ENCODE measurements at regions not wholly inside any gene's neighbourhood (a gene's known extent, or its start where the extent isn't known, plus 50 kb on each side); places are given as distances from the start of the nearest gene placed in this dataset.
A peak's percentile ranks its signal among the peaks of the same experiment; 100 is the strongest.
"Not testable (repeated sequence)": the region's sequence is repeated elsewhere in the genome, so short reads cannot be mapped to it uniquely, and the experiment has no call there.

GRCh38 chr7:136103545-136104268, 126.5 kb upstream of the MTPN start:
- Histone ChIP-seq H3K27me3 (ENCODE audit: control insufficient read depth, insufficient read depth, low read length) (no peaks in the 10 kb centered on the region), H3K36me3 (ENCODE audit: control insufficient read depth, insufficient read depth, low read length) (no peaks in the 10 kb centered on the region), H3K4me1 (ENCODE audit: control insufficient read depth, insufficient read depth, low read length) (no peaks in the 10 kb centered on the region), H3K9me3 (ENCODE audit: control insufficient read depth, insufficient read depth, low read depth, low read length) (peaks cover 18% of the 10 kb centered on the region), H3K9ac (ENCODE audit: low read length) (no peak overlapping the region), H3K27ac (ENCODE audit: low read depth, low read length) (no peak overlapping the region), H3K4me3 (ENCODE audit: low read depth, low read length) (no peak overlapping the region)

DNA sequence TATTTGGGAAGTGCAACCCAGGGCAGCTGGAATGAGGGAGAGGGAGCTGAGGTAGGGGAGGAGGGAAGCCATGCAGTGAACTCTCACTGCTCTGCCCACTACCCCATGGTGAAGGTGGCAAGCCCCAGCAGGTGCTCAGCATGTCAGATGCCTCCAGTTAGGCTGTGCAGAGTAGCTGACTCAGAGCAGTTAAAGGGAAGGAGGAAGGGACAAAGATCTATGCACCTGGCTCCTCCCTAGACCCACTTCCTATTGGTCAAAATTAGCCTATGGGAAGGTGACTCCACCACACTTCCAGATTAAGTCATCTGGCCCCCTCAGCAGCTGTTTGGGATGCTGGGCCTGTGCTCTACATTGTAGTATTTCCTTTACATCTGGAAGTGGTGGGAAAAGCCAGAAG, 125.7 kb upstream of the MTPN start:
- Histone ChIP-seq H3K9ac (ENCODE audit: low read length) (no peak overlapping the region), H3K4me1 (ENCODE audit: control insufficient read depth, insufficient read depth, low read length) (no peaks in the 10 kb centered on the region), H3K4me3 (ENCODE audit: low read depth, low read length) (no peak overlapping the region), H3K9me3 (ENCODE audit: control insufficient read depth, insufficient read depth, low read depth, low read length) (peaks cover 18% of the 10 kb centered on the region), H3K27me3 (ENCODE audit: control insufficient read depth, insufficient read depth, low read length) (no peaks in the 10 kb centered on the region), H3K36me3 (ENCODE audit: control insufficient read depth, insufficient read depth, low read length) (no peaks in the 10 kb centered on the region), H3K27ac (ENCODE audit: low read depth, low read length) (no peak overlapping the region)

- H3K36me3 ChIP-seq (ENCODE audit: control insufficient read depth, insufficient read depth, low read length); H3K9ac ChIP-seq (ENCODE audit: low read length); H3K4me1 ChIP-seq (ENCODE audit: control insufficient read depth, insufficient read depth, low read length): not testable (repeated sequence)
These were observed 115.6 kb upstream of the MTPN start for GRCh38 chr7:136092714-136093113.

DNA sequence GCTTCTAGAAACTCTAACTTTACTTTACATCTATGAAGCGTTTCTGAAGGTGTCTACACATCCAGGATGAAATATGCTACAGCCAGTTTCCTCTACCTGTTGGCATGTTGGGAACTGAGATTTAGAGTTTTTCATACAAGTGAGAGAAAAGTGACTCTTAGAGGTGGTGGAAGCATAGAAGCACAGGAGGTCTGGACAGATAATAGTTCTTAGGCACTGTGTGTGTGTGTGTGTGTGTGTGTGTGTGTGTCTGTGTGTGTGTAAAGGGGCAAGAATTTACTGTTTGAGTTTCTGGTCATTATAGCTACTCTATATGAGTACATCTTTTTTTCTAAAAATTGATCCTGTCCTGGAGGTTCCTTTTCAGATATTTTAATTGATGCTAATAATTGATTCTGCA, 110.7 kb upstream of the MTPN start:
- Histone ChIP-seq H3K9ac (ENCODE audit: low read length) (no peak overlapping the region), H3K27ac (ENCODE audit: low read depth, low read length) (no peak overlapping the region), H3K27me3 (ENCODE audit: control insufficient read depth, insufficient read depth, low read length) (no peaks in the 10 kb centered on the region), H3K4me3 (ENCODE audit: low read depth, low read length) (no peak overlapping the region), H3K4me1 (ENCODE audit: control insufficient read depth, insufficient read depth, low read length) (0 out of 2 replicates have a peak, but pooled peaks cover 3% of the 10 kb centered on the region), H3K9me3 (ENCODE audit: control insufficient read depth, insufficient read depth, low read depth, low read length) (no peaks in the 10 kb centered on the region; the same call in 1 of the 2 replicates), H3K36me3 (ENCODE audit: control insufficient read depth, insufficient read depth, low read length) (no peaks in the 10 kb centered on the region)

More at GRCh38 chr7:136092714-136093113, 115.6 kb upstream of the MTPN start:
- not testable (repeated sequence) for H3K4me3 ChIP-seq (ENCODE audit: low read depth, low read length); H3K9me3 ChIP-seq (ENCODE audit: control insufficient read depth, insufficient read depth, low read depth, low read length); H3K27me3 ChIP-seq (ENCODE audit: control insufficient read depth, insufficient read depth, low read length); H3K27ac ChIP-seq (ENCODE audit: low read depth, low read length)

- no peak overlapping the region for H3K9ac ChIP-seq (ENCODE audit: low read length)
- no peaks in the 10 kb centered on the region for H3K27me3 ChIP-seq (ENCODE audit: control insufficient read depth, insufficient read depth, low read length)
- no peak overlapping the region; the same call in 1 of the 2 replicates for H3K27ac ChIP-seq (ENCODE audit: low read depth, low read length)
- no peaks in the 10 kb centered on the region for H3K9me3 ChIP-seq (ENCODE audit: control insufficient read depth, insufficient read depth, low read depth, low read length)
- H3K4me1 ChIP-seq (ENCODE audit: control insufficient read depth, insufficient read depth, low read length): 0 out of 2 replicates have a peak, but pooled peaks cover 3% of the 10 kb centered on the region
- peak overlapping the region; percentile 13; the same call in 1 of the 2 replicates for H3K4me3 ChIP-seq (ENCODE audit: low read depth, low read length)
- H3K36me3 ChIP-seq (ENCODE audit: control insufficient read depth, insufficient read depth, low read length): no peaks in the 10 kb centered on the region
These were observed 109.6 kb upstream of the MTPN start for GRCh38 chr7:136086712-136087111.

GRCh38 chr7:136079934-136080333, 102.8 kb upstream of the MTPN start:
- no peaks in the 10 kb centered on the region for H3K4me1 ChIP-seq (ENCODE audit: control insufficient read depth, insufficient read depth, low read length)
- H3K27me3 ChIP-seq (ENCODE audit: control insufficient read depth, insufficient read depth, low read length): no peaks in the 10 kb centered on the region
- H3K36me3 ChIP-seq (ENCODE audit: control insufficient read depth, insufficient read depth, low read length): no peaks in the 10 kb centered on the region
- no peak overlapping the region for H3K9ac ChIP-seq (ENCODE audit: low read length)
- no peaks in the 10 kb centered on the region for H3K9me3 ChIP-seq (ENCODE audit: control insufficient read depth, insufficient read depth, low read depth, low read length)
- H3K27ac ChIP-seq (ENCODE audit: low read depth, low read length): no peak overlapping the region
- no peak overlapping the region for H3K4me3 ChIP-seq (ENCODE audit: low read depth, low read length)

DNA sequence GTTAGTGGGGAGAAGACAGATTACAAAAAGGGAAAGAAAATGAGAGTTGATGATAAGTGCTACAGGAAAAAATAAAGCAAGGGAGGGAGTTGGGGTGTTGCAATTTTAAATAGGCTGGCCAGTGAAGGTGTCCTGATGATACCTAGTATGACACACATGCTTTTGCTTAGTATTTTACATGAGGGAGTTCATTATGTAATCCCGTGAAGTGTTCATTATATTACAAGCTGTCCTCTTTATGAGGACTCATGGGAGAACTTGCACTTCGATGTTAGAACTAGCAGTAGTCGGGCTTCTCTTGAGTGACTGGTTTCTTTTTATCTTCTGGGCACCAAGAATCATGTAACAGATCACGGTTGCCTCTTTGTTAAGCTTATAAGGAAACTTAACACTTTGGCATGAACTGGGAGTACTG, 102.3 kb upstream of the MTPN start:
- no peak overlapping the region for H3K27ac ChIP-seq (ENCODE audit: low read depth, low read length)
- H3K27me3 ChIP-seq (ENCODE audit: control insufficient read depth, insufficient read depth, low read length): no peaks in the 10 kb centered on the region
- no peak overlapping the region for H3K9ac ChIP-seq (ENCODE audit: low read length)
- no peaks in the 10 kb centered on the region for H3K9me3 ChIP-seq (ENCODE audit: control insufficient read depth, insufficient read depth, low read depth, low read length)
- H3K4me3 ChIP-seq (ENCODE audit: low read depth, low read length): no peak overlapping the region
- H3K36me3 ChIP-seq (ENCODE audit: control insufficient read depth, insufficient read depth, low read length): no peaks in the 10 kb centered on the region
- no peaks in the 10 kb centered on the region for H3K4me1 ChIP-seq (ENCODE audit: control insufficient read depth, insufficient read depth, low read length)

GRCh38 chr7:136079066-136079465, 101.9 kb upstream of the MTPN start:
- Histone ChIP-seq H3K9ac (ENCODE audit: low read length) (no peak overlapping the region), H3K36me3 (ENCODE audit: control insufficient read depth, insufficient read depth, low read length) (no peaks in the 10 kb centered on the region), H3K4me3 (ENCODE audit: low read depth, low read length) (no peak overlapping the region), H3K9me3 (ENCODE audit: control insufficient read depth, insufficient read depth, low read depth, low read length) (no peaks in the 10 kb centered on the region), H3K27me3 (ENCODE audit: control insufficient read depth, insufficient read depth, low read length) (no peaks in the 10 kb centered on the region), H3K27ac (ENCODE audit: low read depth, low read length) (no peak overlapping the region), H3K4me1 (ENCODE audit: control insufficient read depth, insufficient read depth, low read length) (no peaks in the 10 kb centered on the region)

- Histone ChIP-seq H3K36me3 (ENCODE audit: control insufficient read depth, insufficient read depth, low read length) (no peaks in the 10 kb centered on the region), H3K4me3 (ENCODE audit: low read depth, low read length) (no peak overlapping the region), H3K9ac (ENCODE audit: low read length) (no peak overlapping the region), H3K9me3 (ENCODE audit: control insufficient read depth, insufficient read depth, low read depth, low read length) (no peaks in the 10 kb centered on the region), H3K27me3 (ENCODE audit: control insufficient read depth, insufficient read depth, low read length) (no peaks in the 10 kb centered on the region), H3K27ac (ENCODE audit: low read depth, low read length) (no peak overlapping the region), H3K4me1 (ENCODE audit: control insufficient read depth, insufficient read depth, low read length) (no peaks in the 10 kb centered on the region)
These were observed 101.5 kb upstream of the MTPN start for GRCh38 chr7:136078630-136079029.

DNA sequence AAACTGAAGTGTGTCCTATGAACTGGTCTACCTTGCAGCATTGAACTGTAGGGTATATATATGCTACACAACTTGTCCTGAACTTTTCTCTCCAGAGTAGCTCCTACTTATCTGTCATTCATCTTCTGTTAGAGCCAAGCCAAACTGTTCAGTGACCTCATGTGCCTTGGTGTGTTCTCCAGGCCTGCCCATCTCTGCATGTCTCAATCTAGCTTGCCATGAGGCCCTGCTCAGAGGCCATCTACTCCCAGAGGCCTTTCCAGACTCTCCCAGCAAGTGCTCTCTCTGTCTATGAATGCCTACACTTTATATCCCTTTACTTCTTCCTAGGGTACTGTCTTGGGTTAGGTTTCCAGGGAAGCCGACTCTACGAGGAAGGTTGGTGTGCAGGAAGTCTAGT, 99.8 kb upstream of the MTPN start:
- Histone ChIP-seq H3K4me3 (ENCODE audit: low read depth, low read length) (no peak overlapping the region), H3K36me3 (ENCODE audit: control insufficient read depth, insufficient read depth, low read length) (no peaks in the 10 kb centered on the region), H3K27me3 (ENCODE audit: control insufficient read depth, insufficient read depth, low read length) (no peaks in the 10 kb centered on the region), H3K27ac (ENCODE audit: low read depth, low read length) (no peak overlapping the region), H3K4me1 (ENCODE audit: control insufficient read depth, insufficient read depth, low read length) (no peaks in the 10 kb centered on the region), H3K9ac (ENCODE audit: low read length) (no peak overlapping the region), H3K9me3 (ENCODE audit: control insufficient read depth, insufficient read depth, low read depth, low read length) (no peaks in the 10 kb centered on the region)

DNA sequence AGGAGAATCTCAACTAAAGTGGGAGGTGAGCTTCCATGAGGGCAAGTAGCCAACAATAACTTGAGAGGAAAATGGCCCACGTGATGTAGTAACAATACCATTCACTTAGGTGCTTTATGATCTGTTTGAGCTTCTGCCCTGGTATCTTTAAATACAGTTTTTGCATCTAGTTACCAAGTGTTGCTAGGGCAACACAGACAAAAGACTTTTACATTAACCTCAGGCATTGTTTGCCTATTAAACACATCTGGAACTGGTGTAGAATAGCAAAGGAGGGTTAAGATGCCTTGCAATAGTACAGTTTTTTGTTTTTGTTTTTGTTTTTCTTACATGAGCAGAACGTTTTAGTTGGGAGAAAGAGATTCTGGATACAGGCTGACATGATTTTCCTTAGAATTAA, 97.7 kb upstream of the MTPN start:
- H3K4me1 ChIP-seq (ENCODE audit: control insufficient read depth, insufficient read depth, low read length): no peaks in the 10 kb centered on the region
- no peaks in the 10 kb centered on the region for H3K36me3 ChIP-seq (ENCODE audit: control insufficient read depth, insufficient read depth, low read length)
- no peaks in the 10 kb centered on the region for H3K27me3 ChIP-seq (ENCODE audit: control insufficient read depth, insufficient read depth, low read length)
- H3K9ac ChIP-seq (ENCODE audit: low read length): no peak overlapping the region
- H3K27ac ChIP-seq (ENCODE audit: low read depth, low read length): no peak overlapping the region
- no peaks in the 10 kb centered on the region for H3K9me3 ChIP-seq (ENCODE audit: control insufficient read depth, insufficient read depth, low read depth, low read length)
- no peak overlapping the region for H3K4me3 ChIP-seq (ENCODE audit: low read depth, low read length)
